Endothelial cell of umbilical vein (primary cell): ENCODE measurements at regions not wholly inside any gene's neighbourhood (a gene's known extent, or its start where the extent isn't known, plus 50 kb on each side); places are given as distances from the start of the nearest gene placed in this dataset.

Source experiments
- BruUV-seq: library from RNA; stranded (reverse); fragments of 400-500 nt; replicated peaks from 2 replicates; lab custom pipeline; 2021; lab: Mats Ljungman, UMichigan
- CTCF ChIA-PET: fragments of 300-600, 350-600 bp; sonication (Branson Sonifier 250); formaldehyde crosslinking; loops from one replicate; lab custom pipeline; 2021; ENCODE audit warnings: antibody characterized with exemption, inconsistent platforms; lab: Charles Lee
- POLR2A ChIA-PET: fragments of 300-600, 350-600 bp; sonication (Branson Sonifier 250); formaldehyde crosslinking; loops from one replicate; lab custom pipeline; 2021; ENCODE audit warnings: antibody characterized with exemption, inconsistent platforms; lab: Charles Lee
- DNase-seq: peaks from one replicate; pipeline ENCODE4 v3.0.0-alpha.2; 2011; ENCODE audit warnings: low read depth, low spot score
- FAIRE-seq: peaks from 2 replicates; lab custom pipeline; 2011; peaks lifted over from hg19 to GRCh38; lab: Jason Lieb, UNC
- H2AFZ ChIP-seq: 2 replicates; pipeline ENCODE4 v1.6.0; 2012; ENCODE audit warnings: low read depth, low read length, control low read depth, inconsistent platforms
- H3K27ac ChIP-seq: 2 replicates; pipeline ENCODE4 v1.5.1; 2011; ENCODE audit warnings: low read depth, mild to moderate bottlenecking, control low read depth, low read length, moderate library complexity; ENCODE audit not compliant: insufficient read depth
- H3K27me3 ChIP-seq, 2 experiments: 2 replicates each; pipeline versions ENCODE4 v1.6.0 to v1.6.1; 2011; ENCODE audit warnings: low read length in 2 of 2, mixed read lengths in 1 of 2; ENCODE audit not compliant: control insufficient read depth in 2 of 2, insufficient read depth in 2 of 2
- H3K36me3 ChIP-seq, 2 experiments: 2 replicates in 1 of 2; 3 replicates in 1 of 2; pipeline ENCODE4 v1.5.1; 2011; ENCODE audit warnings: low read length in 2 of 2, mild to moderate bottlenecking in 1 of 2, moderate library complexity in 1 of 2; ENCODE audit not compliant: control insufficient read depth in 2 of 2, insufficient read depth in 2 of 2; ENCODE audit errors: extremely low read depth in 1 of 2
- H3K4me1 ChIP-seq: 3 replicates; pipeline ENCODE4 v1.5.1; 2011; ENCODE audit warnings: mild to moderate bottlenecking, low read length; ENCODE audit not compliant: control insufficient read depth, insufficient read depth; ENCODE audit errors: extremely low read depth
- H3K4me2 ChIP-seq: 2 replicates; pipeline ENCODE4 v1.6.1; 2011; ENCODE audit warnings: low read length, control low read depth, mixed read lengths; ENCODE audit not compliant: insufficient read depth
- H3K4me3 ChIP-seq, 3 experiments: fragments of 200-600 bp in 1 of 3; sonication (generic), shearing (Covaris generic) in 1 of 3; replicated peaks in 1 of 3; 2 replicates each; pipeline ENCODE4 v1.5.1; 2011 to 2016; ENCODE audit warnings: control low read depth in 3 of 3, low read length in 3 of 3, mild to moderate bottlenecking in 2 of 3, inconsistent platforms in 1 of 3, low read depth in 1 of 3, moderate library complexity in 1 of 3; ENCODE audit not compliant: insufficient read depth in 1 of 3
- H3K79me2 ChIP-seq: 2 replicates; pipeline ENCODE4 v1.6.0; 2012; ENCODE audit warnings: low read length, inconsistent platforms; ENCODE audit not compliant: control insufficient read depth, insufficient read depth
- H3K9ac ChIP-seq: replicated peaks from 2 replicates; pipeline ENCODE3; 2011; ENCODE audit warnings: low read length, control low read depth; ENCODE audit not compliant: insufficient read depth; ENCODE audit errors: extremely low read depth
- H3K9me1 ChIP-seq: replicated peaks from 3 replicates; pipeline ENCODE4 v1.6.0; 2011; ENCODE audit warnings: mild to moderate bottlenecking, low read length; ENCODE audit not compliant: control insufficient read depth, insufficient read depth; ENCODE audit errors: extremely low read depth
- H3K9me3 ChIP-seq: replicated peaks from 2 replicates; pipeline ENCODE4 v1.5.1; 2012; ENCODE audit warnings: low read length, inconsistent platforms; ENCODE audit not compliant: control insufficient read depth, insufficient read depth
- H4K20me1 ChIP-seq: replicated peaks from 2 replicates; pipeline ENCODE3; 2011; ENCODE audit warnings: mild to moderate bottlenecking, low read length; ENCODE audit not compliant: control insufficient read depth, insufficient read depth; ENCODE audit errors: extremely low read depth
- EZH2 ChIP-seq: IDR thresholded peaks from 2 replicates; pipeline ENCODE4 v1.6.1; 2012; ENCODE audit warnings: borderline replicate concordance, low read depth, mild to moderate bottlenecking, moderate library complexity, low read length, inconsistent platforms; ENCODE audit not compliant: severe bottlenecking
- FOS ChIP-seq: IDR thresholded peaks from 2 replicates; pipeline ENCODE4 v1.6.1; 2011; ENCODE audit warnings: mild to moderate bottlenecking, low read length, moderate library complexity, borderline replicate concordance; ENCODE audit not compliant: insufficient read depth
- GATA2 ChIP-seq: IDR thresholded peaks from 2 replicates; pipeline ENCODE4 v1.7.0; 2011; ENCODE audit warnings: low read depth, mild to moderate bottlenecking, moderate library complexity, mixed read lengths, low read length; ENCODE audit not compliant: insufficient read length, insufficient read depth
- JUN ChIP-seq: IDR thresholded peaks from 2 replicates; pipeline ENCODE4 v1.6.1; 2011; ENCODE audit warnings: borderline replicate concordance, low read depth; ENCODE audit not compliant: insufficient read length, insufficient read depth
- MYC ChIP-seq: IDR thresholded peaks from one replicate; pipeline ENCODE4 v1.6.1; 2011; ENCODE audit warnings: mild to moderate bottlenecking, low read depth, low read length
- POLR2A ChIP-seq: IDR thresholded peaks from 2 replicates; pipeline ENCODE4 v1.6.1; 2012; ENCODE audit warnings: low read depth, mild to moderate bottlenecking, control low read depth, low read length
- POLR2AphosphoS5 ChIP-seq: IDR thresholded peaks from 2 replicates; pipeline ENCODE4 v1.6.1; 2012; ENCODE audit warnings: low read depth, mild to moderate bottlenecking, control low read depth, low read length, moderate library complexity; ENCODE audit not compliant: insufficient read depth
- dilution Hi-C: fragments of 300-500 bp; cut with MboI; formaldehyde crosslinking; loops from one replicate; pipeline ENCODE4 v1.15.0; 2019; ENCODE audit warnings: low sequenced_read_pairs; ENCODE audit not compliant: extremely low pct_ligation_motif_present
- intact Hi-C: fragments of 100-400 bp; cut with micrococcal nuclease; formaldehyde crosslinking; loops from one replicate; pipeline ENCODE4 v1.10.0; 2022
- TF ChIP-seq, protein P1 (sequence below): IDR thresholded peaks from 2 replicates; pipeline ENCODE4 v1.6.1; 2011; ENCODE audit not compliant: insufficient read depth, insufficient read length
- TF ChIP-seq, protein P2 (sequence below), 2 donors: IDR thresholded peaks; 1 replicate in 1 of 2; 2 replicates in 1 of 2; pipeline ENCODE4 v1.5.1; 2011; ENCODE audit warnings: low read length in 2 of 2, mild to moderate bottlenecking in 2 of 2, moderate library complexity in 2 of 2, control low read depth in 1 of 2, inconsistent platforms in 1 of 2, low read depth in 1 of 2; ENCODE audit not compliant: insufficient read depth in 1 of 2; ENCODE audit errors: extremely low read depth in 1 of 2

DNA sequence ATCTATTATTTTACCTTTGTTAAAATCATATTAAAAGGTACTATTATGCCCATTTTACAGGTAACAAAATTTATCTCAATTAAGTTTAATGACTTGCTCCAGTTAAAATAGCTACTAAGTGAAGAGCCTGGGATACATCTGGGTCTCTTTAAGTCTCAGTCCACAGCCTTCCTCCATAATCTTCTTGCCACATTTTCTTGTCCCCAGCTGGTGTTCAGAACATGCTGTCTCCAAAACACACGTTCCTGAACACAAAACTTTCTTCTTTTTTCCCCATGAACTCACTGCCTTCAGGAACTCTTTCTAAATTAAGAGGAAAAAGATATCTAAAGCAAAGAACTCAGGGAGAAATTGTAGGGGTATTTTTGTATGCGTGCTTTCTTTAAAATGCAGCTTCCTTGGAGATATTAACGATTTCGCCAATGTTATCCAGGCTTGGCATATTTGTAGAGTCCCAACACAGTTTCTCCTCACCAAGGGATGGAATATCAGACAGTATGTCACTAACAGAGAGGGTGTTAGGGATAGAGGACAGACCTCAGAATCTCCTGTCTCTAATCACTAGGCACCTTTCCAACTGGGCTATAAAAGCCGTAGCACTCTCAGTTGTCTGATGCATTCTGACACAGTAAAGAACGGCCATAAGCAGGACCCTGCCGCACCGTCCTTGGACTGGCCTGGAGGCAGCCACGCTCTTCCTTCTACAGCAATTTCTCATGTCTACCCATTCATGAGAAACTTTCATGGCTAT lies 232.8 kb upstream of the BLID start:
- FAIRE-seq (no peak), DNase-seq (no peak)
- dilution Hi-C loops (no loop called here), intact Hi-C loops (no loop called here)
- Histone ChIP-seq H3K79me2 (no peaks in the 10 kb centered on the region), H3K4me2 (no peak overlapping the region), H2AFZ (no peak overlapping the region), H3K9me1 (no peaks in the 10 kb centered on the region), H3K9me3 (no peaks in the 10 kb centered on the region), H3K27me3 (no peaks in the 10 kb centered on the region), H3K36me3 (no peaks in the 10 kb centered on the region), H3K27ac (no peak overlapping the region), H4K20me1 (no peaks in the 10 kb centered on the region), H3K9ac (no peak overlapping the region), H3K4me1 (no peaks in the 10 kb centered on the region), H3K4me3 (no peak overlapping the region)
- ChIA-PET POLR2A (no interaction called here), CTCF (no interaction called here)
- TF ChIP-seq, protein P1, sequence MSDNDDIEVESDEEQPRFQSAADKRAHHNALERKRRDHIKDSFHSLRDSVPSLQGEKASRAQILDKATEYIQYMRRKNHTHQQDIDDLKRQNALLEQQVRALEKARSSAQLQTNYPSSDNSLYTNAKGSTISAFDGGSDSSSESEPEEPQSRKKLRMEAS: no peak
- no peak for TF ChIP-seq POLR2A
- TF ChIP-seq FOS: no peak
- no peak for TF ChIP-seq POLR2AphosphoS5
- no peak for TF ChIP-seq EZH2
- no peak for TF ChIP-seq MYC
- no peak for TF ChIP-seq JUN
- no peak for TF ChIP-seq GATA2
- TF ChIP-seq, protein P2, sequence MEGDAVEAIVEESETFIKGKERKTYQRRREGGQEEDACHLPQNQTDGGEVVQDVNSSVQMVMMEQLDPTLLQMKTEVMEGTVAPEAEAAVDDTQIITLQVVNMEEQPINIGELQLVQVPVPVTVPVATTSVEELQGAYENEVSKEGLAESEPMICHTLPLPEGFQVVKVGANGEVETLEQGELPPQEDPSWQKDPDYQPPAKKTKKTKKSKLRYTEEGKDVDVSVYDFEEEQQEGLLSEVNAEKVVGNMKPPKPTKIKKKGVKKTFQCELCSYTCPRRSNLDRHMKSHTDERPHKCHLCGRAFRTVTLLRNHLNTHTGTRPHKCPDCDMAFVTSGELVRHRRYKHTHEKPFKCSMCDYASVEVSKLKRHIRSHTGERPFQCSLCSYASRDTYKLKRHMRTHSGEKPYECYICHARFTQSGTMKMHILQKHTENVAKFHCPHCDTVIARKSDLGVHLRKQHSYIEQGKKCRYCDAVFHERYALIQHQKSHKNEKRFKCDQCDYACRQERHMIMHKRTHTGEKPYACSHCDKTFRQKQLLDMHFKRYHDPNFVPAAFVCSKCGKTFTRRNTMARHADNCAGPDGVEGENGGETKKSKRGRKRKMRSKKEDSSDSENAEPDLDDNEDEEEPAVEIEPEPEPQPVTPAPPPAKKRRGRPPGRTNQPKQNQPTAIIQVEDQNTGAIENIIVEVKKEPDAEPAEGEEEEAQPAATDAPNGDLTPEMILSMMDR (IDR thresholded peaks at IDR 0.05; ENCODE audit: extremely low read depth in 1 of 2, insufficient read depth in 1 of 2, low read depth in 1 of 2, low read length in 2 of 2): no peak
- no TSS peak for BruUV-seq
